GM12891 (cell line): ENCODE measurements at regions not wholly inside any gene's neighbourhood (a gene's known extent, or its start where the extent isn't known, plus 50 kb on each side); places are given as distances from the start of the nearest gene placed in this dataset.
"Not testable (repeated sequence)": the region's sequence is repeated elsewhere in the genome, so short reads cannot be mapped to it uniquely, and the experiment has no call there.

Source experiments
- DNase-seq: peaks from one replicate; pipeline ENCODE4 v3.0.0; 2011; ENCODE audit warnings: low spot score; ENCODE audit not compliant: insufficient read length
- FAIRE-seq: peaks from 2 replicates; lab custom pipeline; 2011; peaks lifted over from hg19 to GRCh38; lab: Jason Lieb, UNC
- PAX5 ChIP-seq: IDR thresholded peaks from 2 replicates; pipeline ENCODE4 v1.6.1; 2011; ENCODE audit warnings: low read length, moderate library complexity, mild to moderate bottlenecking; ENCODE audit not compliant: insufficient read depth, severe bottlenecking
- POLR2A ChIP-seq: IDR thresholded peaks from 2 replicates; pipeline ENCODE4 v1.6.1; 2011; ENCODE audit warnings: low read depth, low read length, control low read depth
- POLR2AphosphoS5 ChIP-seq: IDR thresholded peaks from 2 replicates; pipeline ENCODE4 v1.6.1; 2011; ENCODE audit warnings: low read depth, low read length, control low read depth
- POU2F2 ChIP-seq: IDR thresholded peaks from 2 replicates; pipeline ENCODE4 v1.6.1; 2011; ENCODE audit warnings: low read depth, mild to moderate bottlenecking, control low read depth, low read length, moderate library complexity
- SPI1 ChIP-seq: IDR thresholded peaks from 2 replicates; pipeline ENCODE4 v1.6.1; 2011; ENCODE audit warnings: low read depth, low read length, control low read depth
- TAF1 ChIP-seq: IDR thresholded peaks from 2 replicates; pipeline ENCODE4 v1.6.1; 2011; ENCODE audit warnings: low read depth, low read length, control low read depth

- no peak for DNase-seq
- TF ChIP-seq SPI1 (no peak), PAX5 (no peak), TAF1 (no peak), POLR2AphosphoS5 (no peak), POLR2A (no peak), POU2F2 (no peak)
- no peak for FAIRE-seq
These were observed 642.4 kb downstream of the GOLGA6L6 start for GRCh38 chr15:19899021-19899824.

- not testable (repeated sequence) for FAIRE-seq, DNase-seq
These were observed 652.8 kb downstream of the GOLGA6L6 start for GRCh38 chr15:19888811-19889210.

DNA sequence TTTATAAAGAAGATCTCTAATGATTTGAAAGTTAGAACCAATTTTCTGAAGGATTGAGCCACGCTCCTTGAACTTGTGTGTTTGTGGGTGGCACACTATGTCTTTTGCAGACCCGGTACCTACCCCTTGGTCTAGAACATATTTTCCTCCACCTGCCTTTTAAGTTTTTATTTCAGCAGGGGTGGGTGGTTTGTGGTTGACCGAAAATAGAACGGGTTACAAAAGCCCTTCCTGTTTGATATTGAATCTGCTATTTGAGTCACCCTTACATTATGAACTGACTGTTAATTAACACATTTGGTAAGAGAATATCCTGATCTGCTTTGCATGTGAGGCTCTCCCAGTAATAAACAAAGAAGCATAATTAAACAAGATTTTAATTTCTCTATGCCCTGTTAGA lies 697.5 kb downstream of the GOLGA6L6 start:
- DNase-seq, FAIRE-seq: not testable (repeated sequence)
